ENCODE measurements at regions not wholly inside any gene's neighbourhood (a gene's known extent, or its start where the extent isn't known, plus 50 kb on each side); places are given as distances from the start of the nearest gene placed in this dataset.
"Not testable (repeated sequence)": the region's sequence is repeated elsewhere in the genome, so short reads cannot be mapped to it uniquely, and the experiment has no call there.

DNA sequence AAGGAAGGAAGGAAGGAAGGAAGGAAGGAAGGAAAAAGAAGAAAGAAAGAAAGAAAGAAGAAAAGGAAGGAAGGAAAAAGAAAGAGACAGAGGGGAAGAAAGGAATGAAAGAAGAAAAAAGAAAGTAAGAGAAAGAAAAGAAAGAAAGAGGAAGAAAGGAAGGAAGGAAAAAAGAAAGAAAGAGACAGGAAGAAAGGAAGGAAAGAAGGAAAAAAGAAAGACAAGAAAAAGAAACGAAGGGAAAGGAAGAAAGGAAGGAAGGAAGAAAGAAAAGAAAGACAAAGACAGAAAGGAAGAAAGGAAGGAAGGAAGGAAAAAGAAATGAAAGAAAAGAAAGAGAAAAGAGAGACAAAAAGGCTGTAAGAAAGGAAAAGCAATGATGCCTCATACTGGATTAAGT is 101.1 kb upstream of the PPP2R3B start:
- peaks cover 15% of the 10 kb centered on the region for H3K9me3 Mint-ChIP-seq
- intact Hi-C loops (cut with micrococcal nuclease): no loop called here
- H3K27me3 Mint-ChIP-seq (ENCODE audit: low read depth): no peaks in the 10 kb centered on the region
- H3K4me1 Mint-ChIP-seq (ENCODE audit: low read depth): no peaks in the 10 kb centered on the region
- H3K27ac Mint-ChIP-seq: no peak overlapping the region
- H3K36me3 Mint-ChIP-seq (ENCODE audit: low read depth): no peaks in the 10 kb centered on the region
- no peak overlapping the region for H3K4me3 Mint-ChIP-seq (ENCODE audit: low read depth)
- no peak for DNase-seq (ENCODE audit: low spot score)

DNA sequence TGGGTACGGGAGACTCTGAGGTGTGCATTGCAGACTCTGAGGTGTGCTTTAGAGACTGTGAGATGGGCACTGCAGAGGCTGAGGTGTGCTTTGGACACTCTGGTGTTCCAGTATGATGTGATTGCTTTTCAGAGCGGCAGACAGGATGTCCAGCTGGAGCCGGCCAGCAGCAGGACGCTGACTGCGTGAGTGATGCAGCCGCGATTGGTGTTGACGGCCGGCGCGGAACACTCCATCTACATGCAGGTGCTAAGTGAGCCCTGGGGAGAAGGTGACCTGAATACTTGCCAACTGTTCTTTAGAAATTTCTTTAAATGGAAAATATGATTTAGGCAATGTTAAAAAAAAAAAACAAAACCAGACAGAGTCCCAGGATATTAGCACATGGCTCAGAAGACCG is 103.1 kb upstream of the PPP2R3B start:
- no peak overlapping the region for H3K4me3 Mint-ChIP-seq (ENCODE audit: low read depth)
- no peaks in the 10 kb centered on the region for H3K4me1 Mint-ChIP-seq (ENCODE audit: low read depth)
- peaks cover 6% of the 10 kb centered on the region for H3K9me3 Mint-ChIP-seq
- no peak overlapping the region for H3K27ac Mint-ChIP-seq
- H3K27me3 Mint-ChIP-seq (ENCODE audit: low read depth): no peaks in the 10 kb centered on the region
- DNase-seq (ENCODE audit: low spot score): no peak
- intact Hi-C loops (cut with micrococcal nuclease): no loop called here
- H3K36me3 Mint-ChIP-seq (ENCODE audit: low read depth): no peaks in the 10 kb centered on the region

DNA sequence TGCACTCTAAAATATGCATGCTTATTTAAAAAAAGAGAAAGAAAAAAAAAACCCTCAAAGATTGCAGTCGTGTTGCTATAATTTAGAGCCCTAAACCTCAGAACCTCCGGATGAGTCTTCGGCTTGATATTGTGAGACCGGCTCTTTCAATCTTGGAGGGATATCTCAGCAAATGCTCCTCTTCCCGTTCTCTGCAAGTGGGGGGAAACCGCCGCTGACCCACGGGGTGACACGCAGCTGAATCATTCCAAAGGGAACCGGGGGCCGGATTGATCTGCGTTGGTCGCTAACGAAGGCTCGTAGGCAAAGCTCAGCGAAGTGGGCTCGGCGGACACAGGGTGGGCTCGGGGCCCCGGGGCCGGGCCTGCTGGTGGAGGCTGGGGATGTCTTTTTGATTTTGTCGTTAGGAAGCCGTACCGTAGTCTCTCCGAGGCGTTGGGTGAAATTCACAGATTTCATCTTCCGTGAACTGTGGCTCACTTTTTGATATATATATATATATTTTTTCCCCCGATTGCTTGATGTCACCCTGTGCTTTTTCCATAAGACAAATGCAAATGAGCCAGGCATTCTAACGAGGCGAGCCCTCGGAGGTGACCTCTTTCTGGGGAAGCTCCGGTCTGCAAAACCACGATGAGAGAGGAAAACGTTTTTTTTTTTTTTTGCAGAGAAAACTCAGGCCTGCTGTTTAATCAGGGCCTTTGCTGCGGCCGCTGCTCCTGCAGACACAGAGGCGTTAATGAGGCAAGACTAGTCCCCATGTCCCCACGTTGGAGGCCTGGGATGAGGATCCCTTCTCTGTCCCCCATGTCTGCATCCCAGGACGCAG is 110.7 kb upstream of the PPP2R3B start:
- no peaks in the 10 kb centered on the region for H3K4me1 Mint-ChIP-seq (ENCODE audit: low read depth)
- no peak overlapping the region for H3K27ac Mint-ChIP-seq
- intact Hi-C loops (cut with micrococcal nuclease): no loop called here
- no peak overlapping the region for H3K4me3 Mint-ChIP-seq (ENCODE audit: low read depth)
- H3K27me3 Mint-ChIP-seq (ENCODE audit: low read depth): peaks cover 2% of the 10 kb centered on the region
- peaks cover 9% of the 10 kb centered on the region for H3K9me3 Mint-ChIP-seq
- H3K36me3 Mint-ChIP-seq (ENCODE audit: low read depth): no peaks in the 10 kb centered on the region
- DNase-seq (ENCODE audit: low spot score): no peak

DNA sequence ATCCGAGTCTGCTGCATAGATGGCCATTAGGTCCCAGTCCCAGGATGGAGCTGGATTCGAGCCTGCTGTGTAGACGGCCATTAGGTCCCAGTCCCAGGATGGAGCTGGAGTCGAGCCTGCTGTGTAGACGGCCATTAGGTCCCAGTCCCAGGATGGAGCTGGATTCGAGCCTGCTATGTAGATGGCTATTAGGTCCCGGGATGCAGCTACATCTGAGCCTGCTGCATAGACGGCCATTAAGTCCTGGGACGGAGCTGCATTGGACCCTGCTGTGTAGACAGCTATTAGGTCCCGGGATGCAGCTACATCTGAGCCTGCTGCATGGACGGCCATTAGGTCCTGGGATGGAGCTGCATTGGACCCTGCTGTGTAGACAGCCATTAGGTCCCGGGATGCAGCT is 112.2 kb upstream of the PPP2R3B start:
- H3K27ac Mint-ChIP-seq; DNase-seq (ENCODE audit: low spot score); H3K27me3 Mint-ChIP-seq (ENCODE audit: low read depth); H3K36me3 Mint-ChIP-seq (ENCODE audit: low read depth); H3K4me1 Mint-ChIP-seq (ENCODE audit: low read depth); intact Hi-C loops (cut with micrococcal nuclease); H3K4me3 Mint-ChIP-seq (ENCODE audit: low read depth): not testable (repeated sequence)
- peaks cover 14% of the 10 kb centered on the region for H3K9me3 Mint-ChIP-seq

DNA sequence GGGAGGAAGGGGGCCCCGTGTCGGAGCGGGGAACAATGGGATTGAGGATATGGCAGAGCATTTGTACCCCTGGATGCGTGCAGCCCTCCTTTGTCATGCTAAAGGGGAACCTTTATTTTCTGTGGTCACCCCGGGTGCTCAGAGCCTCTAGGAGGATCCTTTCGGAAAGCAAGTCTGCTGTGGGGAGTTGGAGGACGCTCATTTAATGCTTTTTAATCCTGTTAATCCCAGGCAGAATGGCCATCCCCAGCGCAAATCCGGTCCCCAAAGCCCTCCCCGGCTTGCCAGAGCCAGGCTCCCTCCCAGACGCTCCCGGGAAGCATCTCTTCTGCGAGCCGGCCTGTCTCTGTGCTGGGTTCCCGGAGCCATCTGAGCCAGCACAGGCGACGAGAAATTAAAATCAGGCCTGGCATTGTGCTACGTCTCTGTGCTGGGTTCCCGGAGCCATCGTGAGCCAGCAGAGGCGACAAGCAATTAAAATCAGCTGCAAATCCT is 113.2 kb upstream of the PPP2R3B start:
- peaks cover 14% of the 10 kb centered on the region for H3K9me3 Mint-ChIP-seq
- no peak for DNase-seq (ENCODE audit: low spot score)
- no peak overlapping the region for H3K27ac Mint-ChIP-seq
- intact Hi-C loops (cut with micrococcal nuclease): no loop called here
- H3K4me1 Mint-ChIP-seq (ENCODE audit: low read depth): no peaks in the 10 kb centered on the region
- no peaks in the 10 kb centered on the region for H3K36me3 Mint-ChIP-seq (ENCODE audit: low read depth)
- no peak overlapping the region for H3K4me3 Mint-ChIP-seq (ENCODE audit: low read depth)
- peaks cover 2% of the 10 kb centered on the region for H3K27me3 Mint-ChIP-seq (ENCODE audit: low read depth)

DNA sequence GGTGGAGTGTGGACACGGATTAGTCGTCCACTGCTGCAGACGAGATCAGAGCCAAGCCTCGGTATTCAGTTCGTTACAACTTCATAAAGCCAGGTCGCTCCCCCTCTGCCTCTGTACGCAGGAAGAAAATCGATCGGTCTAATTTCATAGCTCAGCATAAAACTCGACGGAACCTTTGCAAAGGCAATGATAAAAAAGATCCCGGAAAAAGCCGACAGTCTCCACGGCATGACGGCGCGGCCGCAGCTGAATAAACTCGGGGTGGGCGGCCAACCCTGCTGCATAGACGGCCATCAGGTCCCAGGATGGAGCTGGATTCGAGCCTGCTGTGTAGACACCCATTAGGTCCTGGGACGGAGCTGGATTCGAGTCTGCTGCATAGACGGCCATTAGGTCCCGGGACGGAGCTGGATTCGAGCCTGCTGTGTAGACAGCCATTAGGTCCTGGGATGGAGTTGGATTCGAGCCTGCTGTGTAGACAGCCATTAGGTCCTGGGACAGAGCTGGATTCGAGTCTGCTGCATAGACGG is 113.8 kb upstream of the PPP2R3B start:
- peaks cover 2% of the 10 kb centered on the region for H3K27me3 Mint-ChIP-seq (ENCODE audit: low read depth)
- H3K4me1 Mint-ChIP-seq (ENCODE audit: low read depth): no peaks in the 10 kb centered on the region
- H3K4me3 Mint-ChIP-seq (ENCODE audit: low read depth): no peak overlapping the region
- no peaks in the 10 kb centered on the region for H3K36me3 Mint-ChIP-seq (ENCODE audit: low read depth)
- H3K27ac Mint-ChIP-seq: no peak overlapping the region
- no peak for DNase-seq (ENCODE audit: low spot score)
- peaks cover 14% of the 10 kb centered on the region for H3K9me3 Mint-ChIP-seq
- intact Hi-C loops (cut with micrococcal nuclease): no loop called here

DNA sequence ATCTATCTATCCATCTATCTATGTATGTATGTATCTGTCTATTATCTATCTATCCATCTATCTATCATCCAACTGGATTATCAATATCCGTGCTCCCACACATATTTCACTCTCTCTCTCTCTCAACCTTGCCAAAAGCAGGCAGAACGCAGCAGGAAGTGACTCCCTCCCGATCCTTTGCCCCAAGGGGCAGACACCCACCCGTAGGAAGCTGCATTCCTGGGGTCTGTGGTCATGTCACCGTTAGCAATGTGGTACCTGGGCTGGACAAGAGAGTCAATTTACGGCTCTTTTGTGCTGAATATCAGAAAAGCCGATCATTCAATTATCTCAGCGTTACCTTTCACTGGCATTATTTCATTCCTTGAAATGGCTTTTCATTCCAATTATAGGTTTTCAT is 119.6 kb upstream of the PPP2R3B start:
- DNase-seq (ENCODE audit: low spot score): no peak
- Mint-ChIP-seq H3K27me3 (ENCODE audit: low read depth) (no peaks in the 10 kb centered on the region), H3K9me3 (peaks cover 19% of the 10 kb centered on the region), H3K4me1 (ENCODE audit: low read depth) (no peaks in the 10 kb centered on the region), H3K36me3 (ENCODE audit: low read depth) (no peaks in the 10 kb centered on the region), H3K27ac (no peak overlapping the region), H3K4me3 (ENCODE audit: low read depth) (no peak overlapping the region)
- intact Hi-C loops (cut with micrococcal nuclease): no loop called here

DNA sequence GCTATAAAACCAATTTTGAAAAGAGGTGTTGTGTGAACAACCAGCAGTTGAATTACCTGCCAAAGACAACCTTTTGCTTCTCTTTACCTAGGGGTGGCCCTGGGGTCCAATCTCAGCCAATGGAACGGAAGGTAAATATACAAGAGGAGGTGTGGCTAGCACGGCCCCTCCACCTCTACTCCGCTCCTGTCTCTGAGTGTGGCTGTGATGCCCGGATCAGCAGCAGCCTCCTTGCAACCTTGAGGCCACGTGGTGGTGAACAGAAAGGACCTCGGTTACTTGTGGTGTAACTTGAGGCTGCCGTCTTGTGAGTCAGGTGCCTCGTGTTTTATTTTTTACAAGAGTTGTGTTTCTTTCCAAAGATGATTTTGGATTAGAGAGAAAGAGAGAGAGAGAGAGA is 121.5 kb upstream of the PPP2R3B start:
- Mint-ChIP-seq H3K27ac (no peak overlapping the region), H3K4me1 (ENCODE audit: low read depth) (no peaks in the 10 kb centered on the region), H3K4me3 (ENCODE audit: low read depth) (no peak overlapping the region), H3K27me3 (ENCODE audit: low read depth) (no peaks in the 10 kb centered on the region), H3K36me3 (ENCODE audit: low read depth) (no peaks in the 10 kb centered on the region), H3K9me3 (peaks cover 4% of the 10 kb centered on the region)
- intact Hi-C loops (cut with micrococcal nuclease): no loop called here
- no peak for DNase-seq (ENCODE audit: low spot score)

DNA sequence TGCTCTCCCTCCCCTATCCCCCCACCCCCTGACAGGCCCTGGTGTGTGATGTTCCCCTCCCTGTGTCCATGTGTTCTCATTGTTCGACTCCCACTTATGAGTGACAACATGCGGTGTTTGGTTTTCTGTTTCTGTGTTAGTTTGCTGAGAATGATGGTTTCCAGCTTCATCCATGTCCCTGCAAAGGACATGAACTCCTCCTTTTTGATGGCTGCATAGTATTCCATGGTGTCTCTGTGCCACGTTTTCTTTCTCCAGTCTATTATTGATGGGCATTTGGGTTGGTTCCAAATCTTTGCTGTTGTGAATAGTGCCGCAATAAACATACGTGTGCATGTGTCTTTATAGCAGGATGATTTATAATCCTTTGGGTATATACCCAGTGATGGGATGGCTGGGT is 121.8 kb upstream of the SHOX start:
- H3K4me3 Mint-ChIP-seq (ENCODE audit: low read depth); H3K9me3 Mint-ChIP-seq; H3K4me1 Mint-ChIP-seq (ENCODE audit: low read depth); H3K27me3 Mint-ChIP-seq (ENCODE audit: low read depth); H3K27ac Mint-ChIP-seq; intact Hi-C loops (cut with micrococcal nuclease); H3K36me3 Mint-ChIP-seq (ENCODE audit: low read depth); DNase-seq (ENCODE audit: low spot score): not testable (repeated sequence)

DNA sequence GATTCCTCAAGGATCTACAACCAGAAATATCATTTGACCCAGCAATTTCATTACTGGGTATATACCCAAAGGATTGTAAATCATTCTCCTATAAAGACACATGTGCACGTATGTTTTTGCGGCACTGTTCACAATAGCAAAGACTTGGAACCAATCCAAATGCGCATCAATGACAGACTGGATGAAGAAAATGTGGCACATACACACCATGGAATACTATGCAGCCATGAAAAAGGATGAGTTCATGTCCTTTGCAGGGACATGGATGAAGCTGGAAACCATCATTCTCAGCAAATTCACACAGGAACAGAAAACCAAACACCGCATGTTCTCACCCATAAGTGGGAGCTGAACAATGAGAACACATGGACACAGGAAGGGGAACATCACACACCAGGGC is 119.5 kb upstream of the SHOX start:
- H3K4me1 Mint-ChIP-seq (ENCODE audit: low read depth); DNase-seq (ENCODE audit: low spot score); H3K27me3 Mint-ChIP-seq (ENCODE audit: low read depth); intact Hi-C loops (cut with micrococcal nuclease); H3K4me3 Mint-ChIP-seq (ENCODE audit: low read depth); H3K36me3 Mint-ChIP-seq (ENCODE audit: low read depth); H3K9me3 Mint-ChIP-seq; H3K27ac Mint-ChIP-seq: not testable (repeated sequence)

DNA sequence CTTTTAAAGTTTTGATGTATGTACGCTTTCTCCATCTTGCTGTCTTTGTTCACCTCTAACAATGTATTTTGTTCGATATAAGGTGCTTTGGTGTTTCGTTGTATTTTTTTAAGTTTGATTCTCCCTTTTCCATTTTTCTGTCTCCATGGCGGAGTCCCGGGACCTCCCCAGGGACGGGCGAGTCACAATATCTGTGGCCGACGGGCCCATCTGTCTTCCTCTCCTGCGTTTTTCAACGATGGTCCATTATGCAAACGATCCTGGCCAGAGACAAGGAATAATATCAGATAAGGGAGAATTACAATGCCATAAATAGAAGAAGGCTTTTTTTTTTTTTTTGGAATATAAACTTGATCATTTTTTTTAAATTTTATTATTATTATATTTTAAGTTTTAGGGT is 112.3 kb upstream of the SHOX start:
- Mint-ChIP-seq H3K27ac (no peak overlapping the region), H3K4me1 (ENCODE audit: low read depth) (no peaks in the 10 kb centered on the region), H3K4me3 (ENCODE audit: low read depth) (no peak overlapping the region), H3K9me3 (peaks cover 14% of the 10 kb centered on the region), H3K27me3 (ENCODE audit: low read depth) (no peaks in the 10 kb centered on the region), H3K36me3 (ENCODE audit: low read depth) (no peaks in the 10 kb centered on the region)
- intact Hi-C loops (cut with micrococcal nuclease): no loop called here
- DNase-seq (ENCODE audit: low spot score): no peak

DNA sequence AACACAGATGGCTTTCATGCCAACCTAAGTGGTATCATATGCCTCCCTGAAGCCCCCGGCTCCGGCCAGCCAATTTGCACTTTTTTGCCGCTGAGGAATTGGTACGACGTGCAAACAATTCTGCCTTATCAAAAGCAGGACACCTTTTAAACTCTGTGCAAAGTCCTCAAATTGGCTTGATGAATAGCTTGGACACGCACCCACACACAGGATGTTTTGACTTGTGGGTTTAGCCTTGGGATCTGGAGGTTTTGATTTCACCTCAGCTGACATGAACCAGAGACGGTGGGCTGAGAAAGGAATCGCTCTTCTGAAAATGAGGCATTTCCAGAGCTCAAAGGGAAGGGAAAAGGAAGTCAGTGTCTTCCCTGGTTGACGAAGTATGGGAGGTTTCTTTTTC is 110.8 kb upstream of the SHOX start:
- H3K4me1 Mint-ChIP-seq (ENCODE audit: low read depth): no peaks in the 10 kb centered on the region
- no peak for DNase-seq (ENCODE audit: low spot score)
- H3K4me3 Mint-ChIP-seq (ENCODE audit: low read depth): no peak overlapping the region
- H3K27me3 Mint-ChIP-seq (ENCODE audit: low read depth): no peaks in the 10 kb centered on the region
- H3K9me3 Mint-ChIP-seq: peaks cover 18% of the 10 kb centered on the region
- H3K27ac Mint-ChIP-seq: no peak overlapping the region
- intact Hi-C loops (cut with micrococcal nuclease): no loop called here
- no peaks in the 10 kb centered on the region for H3K36me3 Mint-ChIP-seq (ENCODE audit: low read depth)

DNA sequence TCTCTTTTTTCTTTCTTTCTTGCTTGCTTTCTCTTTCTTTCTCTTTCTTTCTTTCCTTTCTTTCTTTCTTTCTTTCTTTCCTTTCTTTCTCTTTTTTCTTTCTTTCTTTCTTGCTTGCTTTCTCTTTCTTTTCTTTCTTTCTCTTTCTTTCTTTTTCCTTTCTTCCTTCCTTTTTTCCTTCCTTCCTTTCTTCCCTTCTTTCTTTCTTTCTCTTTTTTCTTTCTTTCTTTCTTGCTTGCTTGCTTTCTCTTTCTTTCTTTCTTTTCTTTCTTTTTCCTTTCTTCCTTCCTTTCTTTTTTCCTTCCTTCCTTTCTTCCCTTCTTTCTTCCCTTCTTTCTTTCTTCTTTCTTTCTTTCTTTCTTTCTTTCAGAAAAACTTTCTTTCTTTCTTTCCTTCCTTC is 108.1 kb upstream of the SHOX start:
- Mint-ChIP-seq H3K4me1 (ENCODE audit: low read depth) (no peaks in the 10 kb centered on the region), H3K4me3 (ENCODE audit: low read depth) (no peak overlapping the region), H3K27me3 (ENCODE audit: low read depth) (no peaks in the 10 kb centered on the region), H3K36me3 (ENCODE audit: low read depth) (no peaks in the 10 kb centered on the region), H3K9me3 (peaks cover 16% of the 10 kb centered on the region), H3K27ac (no peak overlapping the region)
- no peak for DNase-seq (ENCODE audit: low spot score)
- intact Hi-C loops (cut with micrococcal nuclease): no loop called here
